ENCODE measurements at regions not wholly inside any gene's neighbourhood (a gene's known extent, or its start where the extent isn't known, plus 50 kb on each side); places are given as distances from the start of the nearest gene placed in this dataset.

- DNase-seq (ENCODE audit: low read depth in 2 of 2), result no peak
Observed at GRCh38 chr14:86626530-86626929, 1096.6 kb downstream of the FLRT2 start.

- no peak for DNase-seq (ENCODE audit: low read depth in 2 of 2)
Observed at GRCh38 chr14:86625637-86626036, 1095.7 kb downstream of the FLRT2 start.

- DNase-seq (ENCODE audit: low read depth in 2 of 2), result no peak
Observed at GRCh38 chr14:86619726-86620125, 1089.8 kb downstream of the FLRT2 start.

GRCh38 chr14:86613786-86614185 is 1083.8 kb downstream of the FLRT2 start:
- no peak for DNase-seq (ENCODE audit: low read depth in 2 of 2)

- no peak for DNase-seq (ENCODE audit: low read depth in 2 of 2)
Observed at GRCh38 chr14:86613126-86613525, 1083.2 kb downstream of the FLRT2 start.

GRCh38 chr14:86604561-86604960 is 1074.6 kb downstream of the FLRT2 start:
- no peak for DNase-seq (ENCODE audit: low read depth in 2 of 2)

GRCh38 chr14:86602263-86602662 is 1072.3 kb downstream of the FLRT2 start:
- DNase-seq (ENCODE audit: low read depth in 2 of 2), result no peak

- DNase-seq (ENCODE audit: low read depth in 2 of 2), result no peak
Observed at GRCh38 chr14:86601813-86602212, 1071.9 kb downstream of the FLRT2 start.

GRCh38 chr14:86597279-86597678 is 1067.3 kb downstream of the FLRT2 start:
- DNase-seq (ENCODE audit: low read depth in 2 of 2), result no peak

- no peak for DNase-seq (ENCODE audit: low read depth in 2 of 2)
Observed at GRCh38 chr14:86596024-86596423, 1066.1 kb downstream of the FLRT2 start.

GRCh38 chr14:86575141-86575540 is 1045.2 kb downstream of the FLRT2 start:
- no peak for DNase-seq (ENCODE audit: low read depth in 2 of 2)

GRCh38 chr14:86574778-86575129 is 1044.8 kb downstream of the FLRT2 start:
- DNase-seq (ENCODE audit: low read depth in 2 of 2), result no peak

- no peak for DNase-seq (ENCODE audit: low read depth in 2 of 2)
Observed at GRCh38 chr14:86574051-86574777, 1044.3 kb downstream of the FLRT2 start.

- no peak for DNase-seq (ENCODE audit: low read depth in 2 of 2)
Observed at GRCh38 chr14:86570371-86570770, 1040.4 kb downstream of the FLRT2 start.

GRCh38 chr14:86543521-86543920 is 1013.6 kb downstream of the FLRT2 start:
- DNase-seq (ENCODE audit: low read depth in 2 of 2), result no peak

- no peak for DNase-seq (ENCODE audit: low read depth in 2 of 2)
Observed at GRCh38 chr14:86541972-86542371, 1012.0 kb downstream of the FLRT2 start.

GRCh38 chr14:86540636-86541247 is 1010.8 kb downstream of the FLRT2 start:
- no peak for DNase-seq (ENCODE audit: low read depth in 2 of 2)

- DNase-seq (ENCODE audit: low read depth in 2 of 2), result no peak
Observed at GRCh38 chr14:86539361-86540070, 1009.6 kb downstream of the FLRT2 start.

GRCh38 chr14:86533834-86534233 is 1003.9 kb downstream of the FLRT2 start:
- DNase-seq (ENCODE audit: low read depth in 2 of 2), result no peak

GRCh38 chr14:86532219-86532618 is 1002.3 kb downstream of the FLRT2 start:
- DNase-seq (ENCODE audit: low read depth in 2 of 2), result no peak

- DNase-seq (ENCODE audit: low read depth in 2 of 2), result no peak
Observed at GRCh38 chr14:86530457-86530856, 1000.5 kb downstream of the FLRT2 start.

GRCh38 chr14:86527312-86527711 is 997.4 kb downstream of the FLRT2 start:
- DNase-seq (ENCODE audit: low read depth in 2 of 2), result no peak

- DNase-seq (ENCODE audit: low read depth in 2 of 2), result no peak
Observed at GRCh38 chr14:86525673-86526072, 995.7 kb downstream of the FLRT2 start.

Data from stimulated activated CD4-positive, alpha-beta T cell treated with anti-CD3 and anti-CD28 coated beads, Interleukin-4, amount 100 ng/mL, for 48 hours (primary cell).